Chondrocyte (in vitro differentiated cells): ENCODE measurements at regions not wholly inside any gene's neighbourhood (a gene's known extent, or its start where the extent isn't known, plus 50 kb on each side); places are given as distances from the start of the nearest gene placed in this dataset.

Experiments used
- DNase-seq: peaks from one replicate; pipeline ENCODE4 v3.0.0; 2021; ENCODE audit warnings: mixed read lengths, low spot score
- H3K27ac Mint-ChIP-seq: one replicate; pipeline ENCODE4 v1.8.0; 2021; ENCODE audit warnings: mild to moderate bottlenecking, moderate library complexity, mixed read lengths; ENCODE audit not compliant: unreplicated experiment
- H3K27me3 Mint-ChIP-seq: 2 replicates; pipeline ENCODE4 v1.8.0; 2021; ENCODE audit warnings: low read depth, mixed read lengths
- H3K36me3 Mint-ChIP-seq: 2 replicates; pipeline ENCODE4 v1.8.0; 2021; ENCODE audit warnings: low read depth, mixed read lengths
- H3K4me1 Mint-ChIP-seq: 2 replicates; pipeline ENCODE4 v1.8.0; 2021; ENCODE audit warnings: low read depth, mild to moderate bottlenecking, mixed read lengths
- H3K4me3 Mint-ChIP-seq: one replicate; pipeline ENCODE4 v1.8.0; 2021; ENCODE audit warnings: mild to moderate bottlenecking, moderate library complexity, mixed read lengths; ENCODE audit not compliant: unreplicated experiment
- H3K9me3 Mint-ChIP-seq: 2 replicates; pipeline ENCODE4 v1.8.0; 2021; ENCODE audit warnings: low read depth, mixed read lengths
- TF ChIP-seq, protein P1 (sequence below): fragments of 200-600 bp; sonication (generic); IDR thresholded peaks from 2 replicates; pipeline ENCODE4 v1.5.0; 2021; ENCODE audit warnings: antibody characterized with exemption, mild to moderate bottlenecking, moderate library complexity

DNA sequence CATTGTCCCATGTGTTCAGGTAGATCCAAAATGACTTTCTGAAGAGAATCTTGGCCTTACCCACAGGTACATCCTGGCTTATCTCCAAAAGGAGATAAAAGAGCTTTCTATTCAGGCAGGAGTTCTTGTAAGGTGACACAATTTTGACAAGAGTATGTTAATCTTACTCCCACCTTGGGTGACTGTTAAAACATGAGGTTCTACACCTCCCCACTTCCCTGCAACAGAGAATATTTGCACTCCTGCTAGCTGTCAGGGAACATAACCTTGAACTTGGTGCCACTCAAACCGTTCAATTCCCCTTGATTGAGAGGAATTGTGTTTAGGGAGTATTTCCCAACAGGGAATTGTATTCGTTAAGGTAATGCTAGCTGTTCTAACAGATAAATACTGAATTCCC, 372.5 kb upstream of the KLHL29 start:
- H3K4me3 Mint-ChIP-seq = no peak overlapping the region
- TF ChIP-seq, protein P1, sequence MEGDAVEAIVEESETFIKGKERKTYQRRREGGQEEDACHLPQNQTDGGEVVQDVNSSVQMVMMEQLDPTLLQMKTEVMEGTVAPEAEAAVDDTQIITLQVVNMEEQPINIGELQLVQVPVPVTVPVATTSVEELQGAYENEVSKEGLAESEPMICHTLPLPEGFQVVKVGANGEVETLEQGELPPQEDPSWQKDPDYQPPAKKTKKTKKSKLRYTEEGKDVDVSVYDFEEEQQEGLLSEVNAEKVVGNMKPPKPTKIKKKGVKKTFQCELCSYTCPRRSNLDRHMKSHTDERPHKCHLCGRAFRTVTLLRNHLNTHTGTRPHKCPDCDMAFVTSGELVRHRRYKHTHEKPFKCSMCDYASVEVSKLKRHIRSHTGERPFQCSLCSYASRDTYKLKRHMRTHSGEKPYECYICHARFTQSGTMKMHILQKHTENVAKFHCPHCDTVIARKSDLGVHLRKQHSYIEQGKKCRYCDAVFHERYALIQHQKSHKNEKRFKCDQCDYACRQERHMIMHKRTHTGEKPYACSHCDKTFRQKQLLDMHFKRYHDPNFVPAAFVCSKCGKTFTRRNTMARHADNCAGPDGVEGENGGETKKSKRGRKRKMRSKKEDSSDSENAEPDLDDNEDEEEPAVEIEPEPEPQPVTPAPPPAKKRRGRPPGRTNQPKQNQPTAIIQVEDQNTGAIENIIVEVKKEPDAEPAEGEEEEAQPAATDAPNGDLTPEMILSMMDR = no peak
- no peak for DNase-seq
- peaks cover 9% of the 10 kb centered on the region for H3K4me1 Mint-ChIP-seq
- H3K27me3 Mint-ChIP-seq = peaks cover 4% of the 10 kb centered on the region
- H3K27ac Mint-ChIP-seq = no peak overlapping the region
- peaks cover 3% of the 10 kb centered on the region for H3K9me3 Mint-ChIP-seq
- no peaks in the 10 kb centered on the region for H3K36me3 Mint-ChIP-seq

DNA sequence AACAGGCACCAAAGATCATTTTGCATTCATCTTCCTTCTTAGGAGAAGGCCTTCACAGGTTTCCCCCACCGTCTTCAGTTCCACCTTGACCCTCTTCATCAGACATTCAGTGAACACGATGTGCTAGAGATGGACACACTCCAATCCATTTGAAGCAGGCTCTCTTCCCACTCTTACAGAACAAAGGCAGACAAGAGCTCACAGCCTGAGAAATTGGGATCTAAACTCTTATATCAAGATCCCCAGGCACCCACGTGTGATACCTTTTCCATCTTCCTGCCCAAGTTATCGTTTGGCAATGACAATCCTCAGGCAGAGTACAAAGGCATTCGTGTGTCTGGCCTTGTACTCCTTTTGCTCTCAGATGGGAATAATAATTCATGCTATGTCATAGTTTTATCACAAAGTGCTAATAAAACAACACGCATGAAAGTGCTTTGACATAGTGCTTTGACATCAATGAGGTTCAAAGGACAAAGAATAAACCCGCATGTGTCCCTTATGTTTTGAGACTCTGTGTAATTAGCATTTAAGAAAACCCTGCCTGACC, 369.3 kb upstream of the KLHL29 start:
- H3K27me3 Mint-ChIP-seq = peaks cover 4% of the 10 kb centered on the region
- no peak overlapping the region for H3K27ac Mint-ChIP-seq
- peaks cover 3% of the 10 kb centered on the region for H3K9me3 Mint-ChIP-seq
- no peaks in the 10 kb centered on the region for H3K4me1 Mint-ChIP-seq
- no peak for DNase-seq
- H3K4me3 Mint-ChIP-seq = no peak overlapping the region
- no peaks in the 10 kb centered on the region for H3K36me3 Mint-ChIP-seq
- TF ChIP-seq, protein P1 = no peak

DNA sequence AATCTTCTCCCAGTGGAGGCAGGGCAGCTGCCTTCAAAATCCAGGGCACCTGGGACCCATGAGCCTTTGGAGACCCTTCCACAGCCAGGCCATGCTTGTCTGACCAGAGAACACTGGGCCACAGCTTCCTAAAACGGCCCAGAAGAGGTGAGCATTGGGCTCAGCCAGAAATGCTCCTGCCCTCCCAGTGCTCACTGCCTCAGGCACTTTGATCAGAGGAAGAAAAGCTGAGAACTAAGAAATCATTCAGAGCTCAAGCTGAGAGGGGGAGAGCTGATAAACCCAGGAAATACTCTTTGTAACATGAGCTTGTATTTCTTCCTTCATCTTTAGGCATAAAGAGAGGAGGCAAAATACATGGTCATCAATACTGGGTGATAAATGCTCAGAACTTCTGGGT, 365.5 kb upstream of the KLHL29 start:
- DNase-seq = no peak
- Mint-ChIP-seq H3K4me3 (no peak overlapping the region), H3K27me3 (peaks cover 4% of the 10 kb centered on the region), H3K36me3 (no peaks in the 10 kb centered on the region), H3K4me1 (no peaks in the 10 kb centered on the region), H3K27ac (no peak overlapping the region), H3K9me3 (no peaks in the 10 kb centered on the region)
- TF ChIP-seq, protein P1 = no peak

DNA sequence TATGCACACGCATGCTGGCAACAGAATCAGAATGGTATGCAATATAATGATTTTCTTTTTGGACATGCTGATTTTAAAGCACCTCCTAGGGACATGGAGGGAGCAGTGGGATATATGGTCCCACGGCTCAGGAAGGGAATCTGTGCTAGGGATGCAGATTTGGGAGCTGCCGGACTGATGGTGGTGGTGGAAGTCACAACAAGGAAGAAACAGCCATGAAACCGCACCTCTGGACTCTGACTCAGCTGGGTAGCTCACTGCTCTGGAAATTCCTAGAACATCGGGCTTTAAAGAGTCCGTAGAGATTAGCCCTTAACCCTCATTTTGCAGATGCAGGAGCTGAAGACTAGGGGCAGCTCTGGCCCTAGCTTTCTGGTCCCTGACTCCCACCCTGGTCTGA, 364.3 kb upstream of the KLHL29 start:
- H3K4me3 Mint-ChIP-seq = no peak overlapping the region
- DNase-seq = no peak
- TF ChIP-seq, protein P1 = no peak
- no peaks in the 10 kb centered on the region for H3K4me1 Mint-ChIP-seq
- no peaks in the 10 kb centered on the region for H3K36me3 Mint-ChIP-seq
- peaks cover 4% of the 10 kb centered on the region for H3K27me3 Mint-ChIP-seq
- H3K9me3 Mint-ChIP-seq = no peaks in the 10 kb centered on the region
- no peak overlapping the region for H3K27ac Mint-ChIP-seq

DNA sequence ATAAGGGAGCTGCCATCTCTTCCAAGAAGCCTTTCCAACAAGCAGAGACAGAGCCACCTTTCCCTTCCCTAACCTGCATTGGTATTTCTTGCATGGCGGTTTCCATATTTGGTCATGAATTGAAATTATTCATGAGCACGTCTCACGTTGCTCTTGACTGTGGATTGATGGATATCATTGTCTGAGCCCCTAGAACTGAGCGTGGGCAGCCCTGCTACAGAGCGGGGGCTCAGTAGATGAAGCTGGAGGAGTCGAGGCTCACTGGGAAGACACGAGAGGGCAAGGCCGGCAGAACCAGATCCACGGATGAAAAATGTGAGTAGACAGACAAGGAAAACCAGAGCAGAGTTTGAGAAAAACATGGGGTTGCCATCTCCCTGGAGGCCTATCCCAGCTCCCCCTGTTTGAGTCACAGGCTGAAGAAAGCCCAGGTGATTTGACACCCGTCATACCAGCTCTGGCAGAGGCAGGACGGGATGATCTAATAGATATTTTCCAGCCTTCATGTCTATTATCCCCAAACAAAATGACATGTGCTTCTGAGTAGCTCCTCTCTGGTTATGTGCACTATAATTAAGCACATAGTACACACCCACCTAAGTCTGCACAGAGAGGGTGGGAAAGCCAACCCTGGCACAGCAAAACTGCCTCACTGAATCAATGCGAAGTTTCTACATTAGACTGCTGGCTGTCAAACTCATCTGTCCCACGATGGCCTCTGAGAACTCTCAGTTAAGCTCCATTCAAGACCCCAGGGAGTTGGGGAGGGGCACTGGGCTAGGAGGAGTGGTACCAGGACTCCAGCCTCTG, 363.5 kb upstream of the KLHL29 start:
- Mint-ChIP-seq H3K9me3 (no peaks in the 10 kb centered on the region), H3K4me1 (no peaks in the 10 kb centered on the region), H3K36me3 (no peaks in the 10 kb centered on the region), H3K4me3 (no peak overlapping the region), H3K27ac (no peak overlapping the region), H3K27me3 (peaks cover 2% of the 10 kb centered on the region)
- TF ChIP-seq, protein P1 = no peak
- DNase-seq = no peak
